ENCODE measurements at regions not wholly inside any gene's neighbourhood (a gene's known extent, or its start where the extent isn't known, plus 50 kb on each side); places are given as distances from the start of the nearest gene placed in this dataset.
A peak's percentile ranks its signal among the peaks of the same experiment; 100 is the strongest.

GRCh38 chr2:200746301-200746700 lies 65.4 kb upstream of the BZW1 start:
- CTCF ChIA-PET, result interaction anchor here (0.6 to 1.4 kb wide), 3 partner anchors 11 to 160 kb away, joined by 3 to 4 read pairs (median 3); no protein-coding TSS in a partner anchor
- POLR2A ChIA-PET, result no interaction called here
- Mint-ChIP-seq H3K9me3 (no peaks in the 10 kb centered on the region), H3K4me3 (no peak overlapping the region), H3K27ac (no peak overlapping the region), H3K36me3 (no peaks in the 10 kb centered on the region), H3K27me3 (ENCODE audit: low read depth) (no peaks in the 10 kb centered on the region), H3K4me1 (peaks cover 6% of the 10 kb centered on the region)
- DNase-seq (ENCODE audit: low spot score), result no peak
- TF ChIP-seq JAZF1 (CRISPR knock-in tag; IDR thresholded peaks at IDR 0.05) (no peak), GTF2I (CRISPR knock-in tag; conservative IDR thresholded peaks at IDR 0.05) (no peak), TEAD4 (CRISPR knock-in tag; IDR thresholded peaks at IDR 0.05) (no peak), ZSCAN18 (CRISPR knock-in tag; IDR thresholded peaks at IDR 0.05) (no peak), ZMAT4 (CRISPR knock-in tag; IDR thresholded peaks at IDR 0.05) (no peak), MYBL2 (CRISPR knock-in tag; IDR thresholded peaks at IDR 0.05) (no peak), E2F4 (CRISPR knock-in tag; IDR thresholded peaks at IDR 0.05; ENCODE audit: borderline replicate concordance, low read depth) (no peak), CBFB (CRISPR knock-in tag; IDR thresholded peaks at IDR 0.05; ENCODE audit: low read depth) (no peak), ZNF263 (CRISPR knock-in tag; IDR thresholded peaks at IDR 0.05; ENCODE audit: low read depth) (no peak), RORB (CRISPR knock-in tag; IDR thresholded peaks at IDR 0.05) (no peak), JUN (CRISPR knock-in tag; IDR thresholded peaks at IDR 0.05) (no peak)
- TF ChIP-seq, protein P1, sequence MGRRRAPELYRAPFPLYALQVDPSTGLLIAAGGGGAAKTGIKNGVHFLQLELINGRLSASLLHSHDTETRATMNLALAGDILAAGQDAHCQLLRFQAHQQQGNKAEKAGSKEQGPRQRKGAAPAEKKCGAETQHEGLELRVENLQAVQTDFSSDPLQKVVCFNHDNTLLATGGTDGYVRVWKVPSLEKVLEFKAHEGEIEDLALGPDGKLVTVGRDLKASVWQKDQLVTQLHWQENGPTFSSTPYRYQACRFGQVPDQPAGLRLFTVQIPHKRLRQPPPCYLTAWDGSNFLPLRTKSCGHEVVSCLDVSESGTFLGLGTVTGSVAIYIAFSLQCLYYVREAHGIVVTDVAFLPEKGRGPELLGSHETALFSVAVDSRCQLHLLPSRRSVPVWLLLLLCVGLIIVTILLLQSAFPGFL (CRISPR knock-in tag; IDR thresholded peaks at IDR 0.05; ENCODE audit: borderline replicate concordance), result no peak
- TF ChIP-seq, protein P2, sequence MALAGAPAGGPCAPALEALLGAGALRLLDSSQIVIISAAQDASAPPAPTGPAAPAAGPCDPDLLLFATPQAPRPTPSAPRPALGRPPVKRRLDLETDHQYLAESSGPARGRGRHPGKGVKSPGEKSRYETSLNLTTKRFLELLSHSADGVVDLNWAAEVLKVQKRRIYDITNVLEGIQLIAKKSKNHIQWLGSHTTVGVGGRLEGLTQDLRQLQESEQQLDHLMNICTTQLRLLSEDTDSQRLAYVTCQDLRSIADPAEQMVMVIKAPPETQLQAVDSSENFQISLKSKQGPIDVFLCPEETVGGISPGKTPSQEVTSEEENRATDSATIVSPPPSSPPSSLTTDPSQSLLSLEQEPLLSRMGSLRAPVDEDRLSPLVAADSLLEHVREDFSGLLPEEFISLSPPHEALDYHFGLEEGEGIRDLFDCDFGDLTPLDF (CRISPR knock-in tag; IDR thresholded peaks at IDR 0.05), result no peak
- TF ChIP-seq, protein P3, sequence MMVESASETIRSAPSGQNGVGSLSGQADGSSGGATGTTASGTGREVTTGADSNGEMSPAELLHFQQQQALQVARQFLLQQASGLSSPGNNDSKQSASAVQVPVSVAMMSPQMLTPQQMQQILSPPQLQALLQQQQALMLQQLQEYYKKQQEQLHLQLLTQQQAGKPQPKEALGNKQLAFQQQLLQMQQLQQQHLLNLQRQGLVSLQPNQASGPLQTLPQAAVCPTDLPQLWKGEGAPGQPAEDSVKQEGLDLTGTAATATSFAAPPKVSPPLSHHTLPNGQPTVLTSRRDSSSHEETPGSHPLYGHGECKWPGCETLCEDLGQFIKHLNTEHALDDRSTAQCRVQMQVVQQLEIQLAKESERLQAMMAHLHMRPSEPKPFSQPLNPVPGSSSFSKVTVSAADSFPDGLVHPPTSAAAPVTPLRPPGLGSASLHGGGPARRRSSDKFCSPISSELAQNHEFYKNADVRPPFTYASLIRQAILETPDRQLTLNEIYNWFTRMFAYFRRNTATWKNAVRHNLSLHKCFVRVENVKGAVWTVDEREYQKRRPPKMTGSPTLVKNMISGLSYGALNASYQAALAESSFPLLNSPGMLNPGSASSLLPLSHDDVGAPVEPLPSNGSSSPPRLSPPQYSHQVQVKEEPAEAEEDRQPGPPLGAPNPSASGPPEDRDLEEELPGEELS (CRISPR knock-in tag; IDR thresholded peaks at IDR 0.05), result no peak
- no peak for ATAC-seq

DNA sequence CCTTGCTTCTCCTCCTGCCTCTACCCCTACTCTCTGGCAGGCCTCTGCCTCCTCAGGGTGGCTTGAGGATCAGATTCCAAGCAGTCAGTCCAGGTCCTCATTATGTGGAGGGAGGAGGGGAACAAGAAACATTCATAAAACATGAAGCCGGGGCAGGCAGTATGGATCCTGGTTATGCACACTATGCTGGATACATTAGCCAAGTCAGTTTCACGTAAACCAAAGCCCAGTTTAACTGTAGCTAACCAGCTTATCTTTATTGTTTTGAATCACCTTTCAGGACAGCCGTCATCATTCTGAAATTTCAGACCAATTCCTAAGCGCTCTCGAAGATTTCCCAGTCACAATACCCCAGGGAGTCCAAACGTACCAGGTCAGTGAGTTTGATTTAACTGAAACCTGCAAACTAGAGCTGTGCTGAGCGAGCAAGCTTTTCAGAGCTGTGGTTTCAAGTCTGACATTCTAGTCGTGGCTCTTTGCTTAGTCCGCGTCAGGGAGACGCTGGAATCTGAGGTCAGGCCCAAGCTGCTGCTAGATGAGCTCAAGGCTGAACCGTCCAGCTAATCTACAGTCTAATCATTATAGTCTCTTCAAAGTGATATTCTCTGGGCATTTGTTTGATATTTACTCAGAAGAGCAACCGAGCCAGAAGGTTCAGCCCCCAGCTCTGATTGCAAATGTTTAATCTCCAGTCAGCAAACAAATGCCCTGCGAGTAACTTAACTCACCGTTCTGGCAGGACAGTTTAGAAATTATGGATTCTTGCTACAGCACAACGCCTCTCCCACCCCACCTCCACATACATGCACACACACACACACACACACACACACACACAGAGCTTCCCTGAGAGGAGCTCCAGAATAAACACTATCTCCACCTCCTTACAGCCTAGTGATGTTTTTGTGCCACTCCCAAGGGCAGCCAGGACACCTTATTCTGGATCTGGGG lies 63.8 kb upstream of the BZW1 start:
- ChIA-PET CTCF (interaction anchor here (0.9 to 1.2 kb wide), 2 partner anchors 42 to 161 kb away, joined by 3 to 4 read pairs; no protein-coding TSS in a partner anchor), POLR2A (interaction anchor here (0.5 kb wide), 1 partner anchor 42 kb away, joined by 3 read pairs; no protein-coding TSS in a partner anchor)
- no peaks in the 10 kb centered on the region for H3K27me3 Mint-ChIP-seq (ENCODE audit: low read depth)
- H3K9me3 Mint-ChIP-seq, result no peaks in the 10 kb centered on the region
- DNase-seq (ENCODE audit: low spot score), result no peak
- H3K4me1 Mint-ChIP-seq, result no peaks in the 10 kb centered on the region
- TF ChIP-seq KAT7 (CRISPR knock-in tag; IDR thresholded peaks at IDR 0.05; ENCODE audit: borderline replicate concordance) (no peak), ZNF219 (CRISPR knock-in tag; IDR thresholded peaks at IDR 0.05; ENCODE audit: borderline replicate concordance) (no peak), GABPB1 (CRISPR knock-in tag; IDR thresholded peaks at IDR 0.05) (peak; percentile 33; the same call in 1 of the 2 replicates), ZNF138 (CRISPR knock-in tag; conservative IDR thresholded peaks at IDR 0.05) (no peak)
- TF ChIP-seq, protein P4, sequence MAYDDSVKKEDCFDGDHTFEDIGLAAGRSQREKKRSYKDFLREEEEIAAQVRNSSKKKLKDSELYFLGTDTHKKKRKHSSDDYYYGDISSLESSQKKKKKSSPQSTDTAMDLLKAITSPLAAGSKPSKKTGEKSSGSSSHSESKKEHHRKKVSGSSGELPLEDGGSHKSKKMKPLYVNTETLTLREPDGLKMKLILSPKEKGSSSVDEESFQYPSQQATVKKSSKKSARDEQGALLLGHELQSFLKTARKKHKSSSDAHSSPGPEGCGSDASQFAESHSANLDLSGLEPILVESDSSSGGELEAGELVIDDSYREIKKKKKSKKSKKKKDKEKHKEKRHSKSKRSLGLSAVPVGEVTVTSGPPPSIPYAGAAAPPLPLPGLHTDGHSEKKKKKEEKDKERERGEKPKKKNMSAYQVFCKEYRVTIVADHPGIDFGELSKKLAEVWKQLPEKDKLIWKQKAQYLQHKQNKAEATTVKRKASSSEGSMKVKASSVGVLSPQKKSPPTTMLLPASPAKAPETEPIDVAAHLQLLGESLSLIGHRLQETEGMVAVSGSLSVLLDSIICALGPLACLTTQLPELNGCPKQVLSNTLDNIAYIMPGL (CRISPR knock-in tag; IDR thresholded peaks at IDR 0.05), result no peak
- TF ChIP-seq, protein P5, sequence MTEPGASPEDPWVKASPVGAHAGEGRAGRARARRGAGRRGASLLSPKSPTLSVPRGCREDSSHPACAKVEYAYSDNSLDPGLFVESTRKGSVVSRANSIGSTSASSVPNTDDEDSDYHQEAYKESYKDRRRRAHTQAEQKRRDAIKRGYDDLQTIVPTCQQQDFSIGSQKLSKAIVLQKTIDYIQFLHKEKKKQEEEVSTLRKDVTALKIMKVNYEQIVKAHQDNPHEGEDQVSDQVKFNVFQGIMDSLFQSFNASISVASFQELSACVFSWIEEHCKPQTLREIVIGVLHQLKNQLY (CRISPR knock-in tag; IDR thresholded peaks at IDR 0.05), result no peak
- no peaks in the 10 kb centered on the region for H3K36me3 Mint-ChIP-seq
- H3K27ac Mint-ChIP-seq, result no peak overlapping the region
- no peak overlapping the region for H3K4me3 Mint-ChIP-seq
- no peak for ATAC-seq

All from WTC11 (cell line).